ENCODE measurements at regions not wholly inside any gene's neighbourhood (a gene's known extent, or its start where the extent isn't known, plus 50 kb on each side); places are given as distances from the start of the nearest gene placed in this dataset.
"Not testable (repeated sequence)": the region's sequence is repeated elsewhere in the genome, so short reads cannot be mapped to it uniquely, and the experiment has no call there.

DNA sequence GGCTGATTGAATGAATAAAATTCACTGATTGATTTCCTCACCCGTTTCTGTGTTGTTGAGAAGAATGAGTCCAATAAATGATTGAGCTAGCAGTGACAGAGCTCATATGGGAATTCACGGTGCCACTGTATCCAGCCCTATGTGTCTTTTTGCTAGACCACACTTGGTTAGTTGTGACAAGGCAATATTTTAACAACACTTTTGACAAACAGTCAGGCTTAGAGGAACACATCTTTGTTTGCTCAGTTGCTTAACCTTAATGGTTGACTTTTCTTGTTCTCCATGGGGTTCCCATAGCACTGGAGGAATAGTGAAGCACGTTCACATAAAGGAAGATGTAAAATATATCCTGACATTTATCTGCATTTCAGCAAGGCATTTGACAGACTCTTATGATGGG lies 273.9 kb upstream of the DEPDC1 start:
- 45% methylated on average over 3 of the region's 3 CpGs for WGBS (ENCODE audit: low lambda C conversion rate)
- Histone ChIP-seq H3F3A (replicated peaks; ENCODE audit: insufficient read depth) (no peaks in the 10 kb centered on the region), H3K27me3 (ENCODE audit: insufficient read depth) (no peaks in the 10 kb centered on the region), H3K79me2 (ENCODE audit: insufficient read depth) (no peaks in the 10 kb centered on the region), H3K4me1 (ENCODE audit: control insufficient read depth in 1 of 2, insufficient read depth in 2 of 2, low read depth in 1 of 2, low read length in 1 of 2) (no peaks in the 10 kb centered on the region), H3K4me3 (ENCODE audit: low read depth in 2 of 2, low read length in 1 of 2) (no peak overlapping the region), H3K36me3 (replicated peaks in 1 of 2; ENCODE audit: control insufficient read depth in 1 of 2, insufficient read depth in 2 of 2, low read length in 1 of 2) (no peaks in the 10 kb centered on the region), H3K27ac (ENCODE audit: low read depth in 2 of 2, low read length in 1 of 2) (no peak overlapping the region), H3K9me2 (no peaks in the 10 kb centered on the region; the same call in 1 of the 2 replicates), H4K20me1 (ENCODE audit: insufficient read depth) (no peaks in the 10 kb centered on the region), H3K4me2 (no peak overlapping the region), H3K9me3 (no peaks in the 10 kb centered on the region), H2AFZ (ENCODE audit: low read depth) (no peak overlapping the region), H3K9ac (no peak overlapping the region)
- POLR2A ChIA-PET = no interaction called here
- CTCF ChIA-PET = no interaction called here
- no peak for DNase-seq
- TF ChIP-seq RFX5 (IDR thresholded peaks at IDR 0.05; ENCODE audit: low read length) (no peak), NFIC (IDR thresholded peaks at IDR 0.05; ENCODE audit: borderline replicate concordance) (no peak), RAD21 (IDR thresholded peaks at IDR 0.05; ENCODE audit: low read length) (no peak)
- TF ChIP-seq, protein P1, sequence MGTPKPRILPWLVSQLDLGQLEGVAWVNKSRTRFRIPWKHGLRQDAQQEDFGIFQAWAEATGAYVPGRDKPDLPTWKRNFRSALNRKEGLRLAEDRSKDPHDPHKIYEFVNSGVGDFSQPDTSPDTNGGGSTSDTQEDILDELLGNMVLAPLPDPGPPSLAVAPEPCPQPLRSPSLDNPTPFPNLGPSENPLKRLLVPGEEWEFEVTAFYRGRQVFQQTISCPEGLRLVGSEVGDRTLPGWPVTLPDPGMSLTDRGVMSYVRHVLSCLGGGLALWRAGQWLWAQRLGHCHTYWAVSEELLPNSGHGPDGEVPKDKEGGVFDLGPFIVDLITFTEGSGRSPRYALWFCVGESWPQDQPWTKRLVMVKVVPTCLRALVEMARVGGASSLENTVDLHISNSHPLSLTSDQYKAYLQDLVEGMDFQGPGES (IDR thresholded peaks at IDR 0.05; ENCODE audit: low read depth, low read length) = no peak
- TF ChIP-seq, protein P2, sequence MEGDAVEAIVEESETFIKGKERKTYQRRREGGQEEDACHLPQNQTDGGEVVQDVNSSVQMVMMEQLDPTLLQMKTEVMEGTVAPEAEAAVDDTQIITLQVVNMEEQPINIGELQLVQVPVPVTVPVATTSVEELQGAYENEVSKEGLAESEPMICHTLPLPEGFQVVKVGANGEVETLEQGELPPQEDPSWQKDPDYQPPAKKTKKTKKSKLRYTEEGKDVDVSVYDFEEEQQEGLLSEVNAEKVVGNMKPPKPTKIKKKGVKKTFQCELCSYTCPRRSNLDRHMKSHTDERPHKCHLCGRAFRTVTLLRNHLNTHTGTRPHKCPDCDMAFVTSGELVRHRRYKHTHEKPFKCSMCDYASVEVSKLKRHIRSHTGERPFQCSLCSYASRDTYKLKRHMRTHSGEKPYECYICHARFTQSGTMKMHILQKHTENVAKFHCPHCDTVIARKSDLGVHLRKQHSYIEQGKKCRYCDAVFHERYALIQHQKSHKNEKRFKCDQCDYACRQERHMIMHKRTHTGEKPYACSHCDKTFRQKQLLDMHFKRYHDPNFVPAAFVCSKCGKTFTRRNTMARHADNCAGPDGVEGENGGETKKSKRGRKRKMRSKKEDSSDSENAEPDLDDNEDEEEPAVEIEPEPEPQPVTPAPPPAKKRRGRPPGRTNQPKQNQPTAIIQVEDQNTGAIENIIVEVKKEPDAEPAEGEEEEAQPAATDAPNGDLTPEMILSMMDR (IDR thresholded peaks at IDR 0.05) = no peak
- TF ChIP-seq, protein P3, sequence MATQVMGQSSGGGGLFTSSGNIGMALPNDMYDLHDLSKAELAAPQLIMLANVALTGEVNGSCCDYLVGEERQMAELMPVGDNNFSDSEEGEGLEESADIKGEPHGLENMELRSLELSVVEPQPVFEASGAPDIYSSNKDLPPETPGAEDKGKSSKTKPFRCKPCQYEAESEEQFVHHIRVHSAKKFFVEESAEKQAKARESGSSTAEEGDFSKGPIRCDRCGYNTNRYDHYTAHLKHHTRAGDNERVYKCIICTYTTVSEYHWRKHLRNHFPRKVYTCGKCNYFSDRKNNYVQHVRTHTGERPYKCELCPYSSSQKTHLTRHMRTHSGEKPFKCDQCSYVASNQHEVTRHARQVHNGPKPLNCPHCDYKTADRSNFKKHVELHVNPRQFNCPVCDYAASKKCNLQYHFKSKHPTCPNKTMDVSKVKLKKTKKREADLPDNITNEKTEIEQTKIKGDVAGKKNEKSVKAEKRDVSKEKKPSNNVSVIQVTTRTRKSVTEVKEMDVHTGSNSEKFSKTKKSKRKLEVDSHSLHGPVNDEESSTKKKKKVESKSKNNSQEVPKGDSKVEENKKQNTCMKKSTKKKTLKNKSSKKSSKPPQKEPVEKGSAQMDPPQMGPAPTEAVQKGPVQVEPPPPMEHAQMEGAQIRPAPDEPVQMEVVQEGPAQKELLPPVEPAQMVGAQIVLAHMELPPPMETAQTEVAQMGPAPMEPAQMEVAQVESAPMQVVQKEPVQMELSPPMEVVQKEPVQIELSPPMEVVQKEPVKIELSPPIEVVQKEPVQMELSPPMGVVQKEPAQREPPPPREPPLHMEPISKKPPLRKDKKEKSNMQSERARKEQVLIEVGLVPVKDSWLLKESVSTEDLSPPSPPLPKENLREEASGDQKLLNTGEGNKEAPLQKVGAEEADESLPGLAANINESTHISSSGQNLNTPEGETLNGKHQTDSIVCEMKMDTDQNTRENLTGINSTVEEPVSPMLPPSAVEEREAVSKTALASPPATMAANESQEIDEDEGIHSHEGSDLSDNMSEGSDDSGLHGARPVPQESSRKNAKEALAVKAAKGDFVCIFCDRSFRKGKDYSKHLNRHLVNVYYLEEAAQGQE (IDR thresholded peaks at IDR 0.05; ENCODE audit: low read depth, low read length) = no peak

DNA sequence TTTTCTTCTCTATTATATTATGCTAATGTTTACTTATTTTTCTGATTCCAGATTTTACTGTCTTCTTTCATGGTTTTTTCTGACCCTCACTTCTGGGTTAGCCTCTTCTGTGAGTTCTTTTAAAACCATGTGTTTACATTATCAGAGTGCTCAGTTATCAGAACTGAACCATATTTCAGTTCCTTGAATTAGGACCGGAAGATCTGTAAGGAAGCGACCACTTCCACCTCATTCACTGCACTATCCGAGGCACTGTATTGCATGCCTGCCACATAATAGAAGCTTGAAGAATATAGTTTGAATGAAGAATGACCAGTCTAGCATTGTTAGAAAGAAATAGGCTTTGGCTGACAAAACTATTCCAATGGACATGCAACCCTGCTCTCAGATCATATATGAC lies 281.0 kb upstream of the DEPDC1 start:
- Histone ChIP-seq H3K27ac (ENCODE audit: low read depth in 2 of 2, low read length in 1 of 2) (no peak overlapping the region), H3K36me3 (replicated peaks in 1 of 2; ENCODE audit: control insufficient read depth in 1 of 2, insufficient read depth in 2 of 2, low read length in 1 of 2) (no peaks in the 10 kb centered on the region), H2AFZ (ENCODE audit: low read depth) (no peak overlapping the region), H3K27me3 (ENCODE audit: insufficient read depth) (no peaks in the 10 kb centered on the region), H3K4me2 (no peak overlapping the region), H4K20me1 (ENCODE audit: insufficient read depth) (no peaks in the 10 kb centered on the region), H3K79me2 (ENCODE audit: insufficient read depth) (no peaks in the 10 kb centered on the region), H3K4me3 (ENCODE audit: low read depth in 2 of 2, low read length in 1 of 2) (no peak overlapping the region), H3K9me2 (no peaks in the 10 kb centered on the region), H3K4me1 (ENCODE audit: control insufficient read depth in 1 of 2, insufficient read depth in 2 of 2, low read depth in 1 of 2, low read length in 1 of 2) (no peaks in the 10 kb centered on the region), H3K9ac (no peak overlapping the region), H3F3A (replicated peaks; ENCODE audit: insufficient read depth) (no peaks in the 10 kb centered on the region), H3K9me3 (no peaks in the 10 kb centered on the region; the same call in 1 of the 2 replicates)
- POLR2A ChIA-PET = no interaction called here
- DNase-seq = no peak
- no peak for TF ChIP-seq TEAD4 (IDR thresholded peaks at IDR 0.05; ENCODE audit: borderline replicate concordance, insufficient read depth)
- TF ChIP-seq TAF1 (IDR thresholded peaks at IDR 0.05; ENCODE audit: borderline replicate concordance, low read depth, low read length) = no peak
- TF ChIP-seq CHD2 (IDR thresholded peaks at IDR 0.05; ENCODE audit: low read length, partially characterized antibody) = no peak
- TF ChIP-seq, protein P4, sequence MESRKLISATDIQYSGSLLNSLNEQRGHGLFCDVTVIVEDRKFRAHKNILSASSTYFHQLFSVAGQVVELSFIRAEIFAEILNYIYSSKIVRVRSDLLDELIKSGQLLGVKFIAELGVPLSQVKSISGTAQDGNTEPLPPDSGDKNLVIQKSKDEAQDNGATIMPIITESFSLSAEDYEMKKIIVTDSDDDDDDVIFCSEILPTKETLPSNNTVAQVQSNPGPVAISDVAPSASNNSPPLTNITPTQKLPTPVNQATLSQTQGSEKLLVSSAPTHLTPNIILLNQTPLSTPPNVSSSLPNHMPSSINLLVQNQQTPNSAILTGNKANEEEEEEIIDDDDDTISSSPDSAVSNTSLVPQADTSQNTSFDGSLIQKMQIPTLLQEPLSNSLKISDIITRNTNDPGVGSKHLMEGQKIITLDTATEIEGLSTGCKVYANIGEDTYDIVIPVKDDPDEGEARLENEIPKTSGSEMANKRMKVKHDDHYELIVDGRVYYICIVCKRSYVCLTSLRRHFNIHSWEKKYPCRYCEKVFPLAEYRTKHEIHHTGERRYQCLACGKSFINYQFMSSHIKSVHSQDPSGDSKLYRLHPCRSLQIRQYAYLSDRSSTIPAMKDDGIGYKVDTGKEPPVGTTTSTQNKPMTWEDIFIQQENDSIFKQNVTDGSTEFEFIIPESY (IDR thresholded peaks at IDR 0.05; ENCODE audit: borderline replicate concordance, low read depth) = no peak
- no peak for TF ChIP-seq YY1 (IDR thresholded peaks at IDR 0.05; ENCODE audit: low read depth)
- no peak for TF ChIP-seq SMC3 (IDR thresholded peaks at IDR 0.05; ENCODE audit: low read depth, low read length)
- TF ChIP-seq RXRA (IDR thresholded peaks at IDR 0.05; ENCODE audit: borderline replicate concordance, low read depth) = no peak
- TF ChIP-seq RFX5 (IDR thresholded peaks at IDR 0.05; ENCODE audit: low read length) = no peak
- no peak for TF ChIP-seq NFIC (IDR thresholded peaks at IDR 0.05; ENCODE audit: borderline replicate concordance)
- CTCF ChIA-PET = no interaction called here
- WGBS (ENCODE audit: low lambda C conversion rate) = 78% methylated on average over 3 of the region's 3 CpGs

DNA sequence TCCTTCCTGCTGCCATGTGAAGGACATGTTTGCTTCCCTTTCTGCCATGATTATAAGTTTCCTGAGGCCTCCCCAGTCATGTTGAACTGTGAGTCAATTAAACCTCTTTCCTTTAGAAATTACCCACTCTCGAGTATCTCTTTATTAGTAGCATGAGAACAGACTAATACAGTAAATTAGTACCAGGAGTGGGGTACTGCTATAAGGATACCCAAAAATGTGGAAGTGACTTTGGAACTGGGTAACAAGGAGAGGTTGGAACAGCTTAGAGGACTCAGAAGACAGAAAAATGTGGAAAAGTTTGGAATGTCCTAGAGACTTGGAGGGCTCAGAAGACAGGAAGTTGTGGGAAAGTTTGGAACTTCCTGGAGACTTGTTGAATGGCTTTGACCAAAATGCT lies 283.0 kb upstream of the DEPDC1 start:
- H3K4me3 ChIP-seq (ENCODE audit: low read depth in 2 of 2, low read length in 1 of 2); H3K36me3 ChIP-seq (replicated peaks in 1 of 2; ENCODE audit: control insufficient read depth in 1 of 2, insufficient read depth in 2 of 2, low read length in 1 of 2); H3K79me2 ChIP-seq (ENCODE audit: insufficient read depth); POLR2A ChIA-PET; H3K9me3 ChIP-seq; H3F3A ChIP-seq (replicated peaks; ENCODE audit: insufficient read depth); H3K9me2 ChIP-seq; H3K27ac ChIP-seq (ENCODE audit: low read depth in 2 of 2, low read length in 1 of 2); H3K4me2 ChIP-seq; H4K20me1 ChIP-seq (ENCODE audit: insufficient read depth); H3K4me1 ChIP-seq (ENCODE audit: control insufficient read depth in 1 of 2, insufficient read depth in 2 of 2, low read depth in 1 of 2, low read length in 1 of 2); H3K9ac ChIP-seq; H3K27me3 ChIP-seq (ENCODE audit: insufficient read depth); H2AFZ ChIP-seq (ENCODE audit: low read depth); CTCF ChIA-PET; DNase-seq: not testable (repeated sequence)
- 0% methylated on average over 1 of the region's 1 CpG for WGBS (ENCODE audit: low lambda C conversion rate)

Measured in SK-N-SH (cell line).